Panc1 (cell line): ENCODE measurements at regions not wholly inside any gene's neighbourhood (a gene's known extent, or its start where the extent isn't known, plus 50 kb on each side); places are given as distances from the start of the nearest gene placed in this dataset.

Source experiments
- POLR2AphosphoS5 ChIP-seq: IDR thresholded peaks from 2 replicates; pipeline ENCODE4 v1.6.1; 2012; ENCODE audit warnings: mild to moderate bottlenecking, low read depth, low read length, moderate library complexity
- TF ChIP-seq, protein P1 (sequence below): fragments of 450-650 bp; IDR thresholded peaks from 2 replicates; pipeline ENCODE4 v1.5.1; 2017; ENCODE audit warnings: mild to moderate bottlenecking

DNA sequence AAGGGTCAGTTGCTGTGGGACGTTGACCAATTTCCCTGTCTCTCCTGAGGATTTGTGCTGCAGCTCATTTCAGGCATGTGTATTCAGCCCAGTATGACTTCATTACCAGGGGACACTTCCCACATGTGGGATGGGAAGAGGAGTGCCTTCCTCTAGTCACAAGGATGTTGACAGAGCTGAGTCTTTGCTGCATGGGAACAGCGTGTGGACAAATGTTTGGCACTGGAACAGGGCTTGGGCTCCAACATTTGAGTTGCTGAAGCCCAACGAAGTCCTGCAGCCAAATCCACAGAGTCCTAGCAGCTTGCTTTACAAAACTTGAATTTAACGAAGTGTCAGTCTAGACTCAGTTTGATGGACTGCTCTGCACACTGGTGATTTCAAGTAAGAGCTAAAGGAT is 283.2 kb downstream of the SH3GL2 start:
- TF ChIP-seq, protein P1, sequence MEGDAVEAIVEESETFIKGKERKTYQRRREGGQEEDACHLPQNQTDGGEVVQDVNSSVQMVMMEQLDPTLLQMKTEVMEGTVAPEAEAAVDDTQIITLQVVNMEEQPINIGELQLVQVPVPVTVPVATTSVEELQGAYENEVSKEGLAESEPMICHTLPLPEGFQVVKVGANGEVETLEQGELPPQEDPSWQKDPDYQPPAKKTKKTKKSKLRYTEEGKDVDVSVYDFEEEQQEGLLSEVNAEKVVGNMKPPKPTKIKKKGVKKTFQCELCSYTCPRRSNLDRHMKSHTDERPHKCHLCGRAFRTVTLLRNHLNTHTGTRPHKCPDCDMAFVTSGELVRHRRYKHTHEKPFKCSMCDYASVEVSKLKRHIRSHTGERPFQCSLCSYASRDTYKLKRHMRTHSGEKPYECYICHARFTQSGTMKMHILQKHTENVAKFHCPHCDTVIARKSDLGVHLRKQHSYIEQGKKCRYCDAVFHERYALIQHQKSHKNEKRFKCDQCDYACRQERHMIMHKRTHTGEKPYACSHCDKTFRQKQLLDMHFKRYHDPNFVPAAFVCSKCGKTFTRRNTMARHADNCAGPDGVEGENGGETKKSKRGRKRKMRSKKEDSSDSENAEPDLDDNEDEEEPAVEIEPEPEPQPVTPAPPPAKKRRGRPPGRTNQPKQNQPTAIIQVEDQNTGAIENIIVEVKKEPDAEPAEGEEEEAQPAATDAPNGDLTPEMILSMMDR: no peak
- no peak for TF ChIP-seq POLR2AphosphoS5
